GM19043 (cell line): ENCODE measurements at regions not wholly inside any gene's neighbourhood (a gene's known extent, or its start where the extent isn't known, plus 50 kb on each side); places are given as distances from the start of the nearest gene placed in this dataset.

ENCODE experiments used
- ATAC-seq: cut with Tn5 transposase; IDR thresholded peaks from one replicate; pipeline ENCODE4 v1.9.1; 2021; ENCODE audit warnings: low read depth; ENCODE audit not compliant: unreplicated experiment

DNA sequence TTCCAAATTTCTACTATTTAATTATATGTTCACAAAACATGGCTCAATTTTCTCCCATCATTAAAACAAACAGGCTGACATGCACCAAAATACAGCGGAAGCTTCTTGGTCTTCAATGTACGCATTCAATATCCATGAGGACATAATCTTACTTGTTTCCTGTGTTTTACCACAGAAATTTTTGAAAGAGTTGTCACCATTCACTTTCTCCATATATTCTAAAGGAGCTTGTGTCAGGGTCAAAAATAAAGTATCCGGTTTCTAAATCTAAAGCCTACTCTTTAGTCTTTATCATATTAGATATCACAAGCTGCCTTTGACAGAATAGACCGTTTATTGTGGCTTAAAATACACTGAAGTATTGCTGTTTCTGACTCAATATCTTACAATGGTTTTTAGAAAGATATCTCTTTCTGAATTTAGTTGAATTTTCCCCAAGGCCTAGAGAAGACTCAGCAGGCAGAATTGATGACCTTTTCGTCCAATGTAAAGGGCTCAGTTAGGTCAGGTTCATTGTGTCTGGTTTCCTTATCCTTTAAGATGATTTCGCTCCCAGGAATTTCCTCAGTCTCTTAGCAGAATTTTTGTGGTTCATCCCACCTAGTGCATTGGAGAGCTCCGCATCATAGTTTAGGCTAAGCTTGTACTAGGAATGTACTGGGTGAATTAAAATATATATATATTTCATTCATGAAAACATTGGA is 717.2 kb downstream of the NCAM2 start:
- no peak for ATAC-seq

GRCh38 chr21:21722731-21723130 is 724.5 kb downstream of the NCAM2 start:
- no peak for ATAC-seq

DNA sequence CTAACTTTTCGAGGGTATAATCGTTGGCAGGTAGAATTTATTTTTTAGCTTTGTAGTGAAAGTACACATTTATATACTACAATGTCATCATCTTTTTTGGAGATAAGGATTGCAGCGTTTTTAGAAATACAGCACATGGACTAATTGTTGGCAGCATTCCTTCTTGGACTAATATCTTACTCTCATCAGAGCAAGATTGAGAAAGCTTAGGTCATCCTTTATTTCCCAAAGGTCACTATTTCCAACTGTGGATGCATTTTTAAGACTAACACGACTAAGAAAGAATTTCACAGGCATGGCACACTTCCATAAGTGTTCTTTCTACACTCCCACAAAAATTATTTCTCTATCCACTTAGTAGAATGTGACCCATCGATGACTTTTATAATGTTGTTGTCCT is 732.3 kb downstream of the NCAM2 start:
- ATAC-seq = no peak

GRCh38 chr21:21731626-21732025 is 733.4 kb downstream of the NCAM2 start:
- no peak for ATAC-seq

GRCh38 chr21:21734088-21734487 is 735.9 kb downstream of the NCAM2 start:
- no peak for ATAC-seq

DNA sequence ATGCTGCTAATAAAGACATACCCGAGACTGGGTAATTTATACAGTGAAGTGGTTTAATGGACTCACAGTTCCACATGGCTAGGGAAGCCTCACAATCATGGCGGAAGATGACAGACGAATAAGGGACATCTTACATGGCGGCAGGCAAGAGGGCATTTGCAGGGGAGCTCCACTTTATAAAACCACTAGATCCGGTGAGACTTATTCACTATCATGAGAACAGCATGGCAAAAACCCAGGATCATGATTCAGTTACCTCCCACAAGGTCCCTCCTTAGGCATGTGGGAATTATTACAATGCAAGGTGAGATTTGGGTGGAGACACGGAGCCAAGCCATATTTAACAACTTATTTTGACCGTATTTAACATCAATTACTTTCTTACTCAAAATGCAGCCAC is 739.0 kb downstream of the NCAM2 start:
- ATAC-seq = no peak

- ATAC-seq = no peak
These were observed 742.0 kb downstream of the NCAM2 start for GRCh38 chr21:21740207-21740606.

- no peak for ATAC-seq
These were observed 752.1 kb downstream of the NCAM2 start for GRCh38 chr21:21750124-21750825.

DNA sequence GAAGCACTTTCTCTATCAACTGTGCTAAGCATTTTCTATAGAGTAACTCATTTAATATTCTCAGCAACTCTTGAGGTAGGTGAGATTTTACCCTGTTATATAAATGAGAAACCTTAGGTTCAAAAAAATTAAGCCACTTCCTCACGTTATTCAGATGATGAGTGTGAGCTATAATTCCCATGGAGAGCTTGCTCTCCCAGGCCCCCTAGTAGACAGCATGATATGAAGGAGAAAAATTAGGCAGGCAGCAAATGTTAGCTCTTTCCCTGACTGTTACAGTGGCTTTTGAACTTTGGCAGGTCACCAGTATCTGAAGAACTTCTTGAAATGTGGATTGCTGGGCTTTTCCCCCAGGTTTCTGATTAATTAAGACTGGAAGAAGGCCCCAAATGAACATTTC is 753.1 kb downstream of the NCAM2 start:
- no peak for ATAC-seq

- no peak for ATAC-seq
These were observed 764.6 kb downstream of the NCAM2 start for GRCh38 chr21:21762855-21763254.

DNA sequence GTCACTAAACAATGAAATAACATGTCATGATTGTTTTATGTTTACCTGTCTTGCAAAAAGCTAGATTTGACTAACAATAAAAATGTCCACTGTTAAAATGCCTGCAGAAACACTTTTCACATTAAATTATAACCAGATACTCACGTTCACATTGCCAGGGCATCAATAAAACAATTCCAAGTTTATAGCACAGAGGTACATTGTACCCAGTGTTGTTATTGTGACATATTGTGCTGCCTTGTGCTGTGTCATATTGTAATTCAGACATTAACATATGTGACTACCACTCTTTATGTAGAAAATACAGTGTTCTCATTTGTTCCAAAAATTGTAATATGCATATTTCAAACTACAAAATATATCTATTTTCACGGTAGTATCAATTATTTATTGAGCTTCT is 766.1 kb downstream of the NCAM2 start:
- no peak for ATAC-seq

- ATAC-seq = no peak
These were observed 769.1 kb downstream of the NCAM2 start for GRCh38 chr21:21767276-21767675.

DNA sequence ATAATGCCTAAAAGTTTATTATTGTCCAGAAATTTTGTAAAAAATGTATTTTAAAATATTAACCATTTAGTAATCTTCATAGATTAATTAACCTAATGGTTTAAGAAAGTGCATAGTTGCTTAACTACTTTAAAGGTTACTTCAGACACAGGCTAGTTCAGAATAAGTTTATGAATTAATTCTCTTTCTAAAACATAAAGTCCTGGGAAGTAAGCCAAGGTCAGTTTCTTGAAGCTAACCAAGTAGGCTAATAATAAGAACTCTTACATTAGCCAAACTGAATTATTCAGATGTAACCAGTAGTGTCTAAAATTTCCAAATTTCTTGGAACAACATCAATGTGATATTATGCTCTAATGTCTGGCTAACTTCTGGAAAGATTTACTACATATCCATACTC is 790.4 kb downstream of the NCAM2 start:
- ATAC-seq = no peak

- no peak for ATAC-seq
These were observed 803.7 kb downstream of the NCAM2 start for GRCh38 chr21:21801921-21802320.

DNA sequence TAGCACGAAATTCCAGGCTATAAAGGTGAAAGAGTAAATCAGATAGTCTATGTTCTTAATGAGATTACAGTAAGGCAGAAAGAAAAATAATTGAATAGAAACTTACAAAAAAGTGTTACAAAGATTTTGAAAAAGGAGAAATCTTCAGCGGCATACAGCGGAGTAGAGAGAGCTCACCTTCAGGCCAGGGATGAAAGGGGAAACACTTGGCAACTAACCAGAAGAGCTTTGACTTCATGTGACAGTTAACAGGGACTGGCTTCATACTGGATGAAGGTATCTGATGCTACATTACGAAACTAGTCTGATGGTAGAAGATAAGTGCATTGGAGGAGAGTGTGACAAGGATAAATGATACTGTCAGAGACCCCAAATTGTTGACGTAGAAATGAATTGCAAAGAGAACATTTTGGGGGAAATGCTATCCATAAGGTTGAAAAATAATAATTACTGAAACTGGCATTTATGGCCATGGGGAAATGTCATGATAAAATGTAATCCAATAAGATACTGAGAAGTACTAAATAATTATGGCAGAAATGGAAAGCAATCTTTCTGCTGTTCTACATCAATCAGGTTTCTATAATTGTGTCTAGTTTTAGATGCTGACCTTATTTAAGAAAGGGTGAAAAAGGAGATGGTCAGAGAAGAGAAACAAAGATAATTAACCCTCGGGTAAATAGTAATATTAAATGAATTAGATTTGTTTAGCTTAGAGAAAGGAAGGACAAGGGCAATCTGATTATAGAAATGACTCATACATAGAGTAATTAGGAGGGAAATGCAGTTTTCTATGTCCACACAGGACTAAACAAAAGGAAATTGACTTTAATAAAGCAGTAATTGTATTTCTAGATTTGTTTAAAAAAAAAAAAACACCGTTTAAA is 808.7 kb downstream of the NCAM2 start:
- ATAC-seq = no peak

- ATAC-seq = no peak
These were observed 809.3 kb downstream of the NCAM2 start for GRCh38 chr21:21807598-21807903.

DNA sequence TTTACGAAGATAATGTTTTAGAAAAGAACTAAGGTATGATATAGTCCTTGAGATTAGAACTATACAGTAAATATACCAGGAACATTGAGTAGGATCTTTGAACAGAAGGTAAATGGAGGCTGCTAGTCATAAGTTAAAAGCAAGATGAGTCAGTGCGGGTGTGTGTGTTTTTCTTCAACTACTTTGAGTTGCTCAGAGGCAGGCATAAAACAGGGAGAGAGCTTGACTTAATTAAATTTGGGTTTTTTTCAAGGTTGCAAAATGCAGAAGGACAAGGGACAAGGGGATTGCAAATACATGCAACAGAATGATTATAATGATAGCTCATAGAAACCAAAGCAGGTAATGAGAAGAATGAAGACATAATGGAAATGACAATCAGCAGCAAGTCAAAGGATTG is 815.1 kb downstream of the NCAM2 start:
- no peak for ATAC-seq

DNA sequence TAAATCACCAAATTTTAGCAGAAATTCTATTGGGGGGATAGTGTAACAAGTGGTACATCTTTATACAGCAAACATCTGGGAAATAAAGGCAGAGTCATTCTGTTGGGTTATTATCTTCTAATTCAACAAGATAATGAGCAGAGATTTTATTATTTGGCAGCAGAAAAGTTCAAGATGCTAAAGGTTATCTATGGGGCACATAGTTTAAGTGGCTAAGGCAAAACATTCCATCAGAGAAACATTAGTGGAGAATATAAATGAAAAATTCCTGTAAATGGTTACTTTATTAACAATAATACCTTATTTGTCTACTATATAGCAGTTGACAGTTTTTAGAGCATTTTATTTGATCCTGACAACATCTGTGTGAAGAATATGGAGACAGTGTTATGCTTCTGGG is 815.7 kb downstream of the NCAM2 start:
- ATAC-seq = no peak

DNA sequence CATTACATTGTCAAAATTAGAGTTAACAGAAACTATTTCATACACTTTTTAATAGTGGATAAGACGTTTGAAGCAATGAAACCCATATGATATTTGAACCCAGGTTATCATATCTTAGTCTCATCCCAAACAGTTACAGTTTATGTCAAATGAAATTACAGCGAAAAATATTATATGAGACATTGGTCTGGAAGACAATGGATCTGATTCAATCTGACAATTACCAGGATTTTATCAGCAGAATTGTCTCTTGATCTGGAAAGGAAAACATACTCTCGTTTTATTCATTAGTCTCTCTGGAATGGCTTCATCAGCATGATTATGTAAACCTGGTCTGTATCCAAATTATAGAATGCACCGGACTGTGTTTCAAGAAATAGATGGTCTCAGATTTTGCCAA is 818.6 kb downstream of the NCAM2 start:
- ATAC-seq = no peak

- no peak for ATAC-seq
These were observed 820.7 kb downstream of the NCAM2 start for GRCh38 chr21:21818898-21819297.

- no peak for ATAC-seq
These were observed 829.9 kb downstream of the NCAM2 start for GRCh38 chr21:21828130-21828529.

DNA sequence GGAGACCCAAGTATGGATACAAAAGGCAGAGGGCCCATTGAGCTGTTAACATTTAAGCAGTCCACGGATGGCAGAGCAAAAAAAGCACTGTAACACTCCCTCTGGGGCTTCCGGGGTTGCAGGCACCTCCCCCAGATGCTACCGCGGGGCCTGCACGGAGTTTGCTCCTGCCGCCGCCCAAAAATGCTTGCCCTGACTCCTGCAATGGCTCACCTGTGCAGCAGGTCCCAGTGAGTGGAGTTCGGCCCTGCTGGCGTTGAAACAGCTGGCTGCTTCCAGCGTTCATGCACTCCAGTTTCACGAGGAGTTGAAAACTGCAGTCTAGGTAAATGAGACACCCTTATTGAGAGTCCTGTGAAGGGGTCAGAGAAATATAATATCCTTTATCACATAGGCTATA is 832.8 kb downstream of the NCAM2 start:
- no peak for ATAC-seq
